ENCODE measurements at regions not wholly inside any gene's neighbourhood (a gene's known extent, or its start where the extent isn't known, plus 50 kb on each side); places are given as distances from the start of the nearest gene placed in this dataset.
"Not testable (repeated sequence)": the region's sequence is repeated elsewhere in the genome, so short reads cannot be mapped to it uniquely, and the experiment has no call there.

DNA sequence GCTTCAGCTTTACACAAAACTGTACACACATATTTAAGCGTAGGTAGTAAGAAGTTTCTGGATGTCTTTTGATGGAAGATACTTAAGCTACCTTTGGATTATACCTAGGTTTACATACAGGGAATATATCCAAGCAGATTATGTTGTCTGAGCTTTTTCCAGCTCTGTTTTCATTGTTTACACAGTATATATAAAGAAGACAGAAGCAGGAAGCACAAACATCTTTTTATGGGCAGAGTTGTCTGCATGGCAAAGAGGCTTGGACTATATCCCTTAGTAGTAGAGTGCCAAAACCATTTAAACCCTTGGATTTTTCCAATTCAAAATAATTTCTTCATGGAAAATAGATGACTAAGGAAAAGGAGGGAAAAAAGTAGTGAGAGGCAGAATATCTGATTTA is 329.4 kb upstream of the AGA start:
- H3K36me3 Mint-ChIP-seq = no peaks in the 10 kb centered on the region
- H3K4me3 Mint-ChIP-seq = no peak overlapping the region
- no peak overlapping the region for H3K27ac Mint-ChIP-seq
- H3K9me3 Mint-ChIP-seq = no peaks in the 10 kb centered on the region
- no peaks in the 10 kb centered on the region for H3K27me3 Mint-ChIP-seq
- no peaks in the 10 kb centered on the region for H3K4me1 Mint-ChIP-seq

- H3K27me3 Mint-ChIP-seq = no peaks in the 10 kb centered on the region
- H3K36me3 Mint-ChIP-seq = no peaks in the 10 kb centered on the region
- H3K4me3 Mint-ChIP-seq = no peak overlapping the region
- H3K27ac Mint-ChIP-seq = no peak overlapping the region
- H3K4me1 Mint-ChIP-seq = no peaks in the 10 kb centered on the region
- no peaks in the 10 kb centered on the region for H3K9me3 Mint-ChIP-seq
These were observed 336.4 kb upstream of the AGA start for GRCh38 chr4:177778623-177779022.

DNA sequence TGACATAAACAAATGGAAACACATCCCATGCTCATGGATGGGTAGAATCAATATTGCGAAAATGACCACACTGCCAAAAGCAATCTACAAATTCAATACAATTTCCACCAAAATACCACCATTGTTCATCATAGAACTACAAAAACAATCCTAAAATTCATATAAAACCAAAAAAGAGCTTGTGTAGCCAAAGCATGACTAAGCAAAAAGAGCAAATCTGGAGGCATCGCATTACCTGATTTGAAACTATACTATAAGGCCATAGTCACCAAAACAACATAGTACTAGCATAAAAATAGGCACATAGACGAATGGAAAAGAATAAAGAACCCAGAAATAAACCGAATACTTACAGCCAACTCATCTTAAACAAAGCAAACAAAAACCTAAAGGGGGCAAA is 342.8 kb upstream of the AGA start:
- Mint-ChIP-seq H3K9me3 (peaks cover 0 to 4% (median 3%) of the 10 kb centered on the region in 3 donors), H3K4me3 (no peak overlapping the region), H3K4me1 (no peaks in the 10 kb centered on the region), H3K36me3 (no peaks in the 10 kb centered on the region), H3K27me3 (no peaks in the 10 kb centered on the region), H3K27ac (no peak overlapping the region)

DNA sequence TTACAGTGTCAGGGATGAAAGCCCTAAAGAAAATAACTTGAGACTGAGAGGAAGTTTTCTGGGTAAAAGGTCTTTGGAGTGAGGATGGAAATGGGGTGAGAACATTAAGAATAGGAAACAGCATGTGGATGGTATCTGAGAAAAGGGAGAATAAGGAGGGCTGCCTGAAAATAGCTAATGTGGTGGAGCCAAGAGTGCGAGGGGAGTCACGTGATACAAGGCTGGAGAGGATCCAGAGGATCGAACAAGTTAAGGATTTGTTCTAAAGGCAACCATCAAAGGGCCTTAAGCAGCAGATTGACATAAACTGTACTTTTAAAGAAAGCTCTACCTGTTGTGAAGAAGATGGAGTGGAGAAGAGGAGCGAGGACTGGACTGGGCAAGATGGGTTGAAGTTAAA is 347.4 kb upstream of the AGA start:
- Mint-ChIP-seq H3K4me1 (no peaks in the 10 kb centered on the region), H3K27me3 (no peaks in the 10 kb centered on the region), H3K36me3 (no peaks in the 10 kb centered on the region), H3K27ac (peak overlapping the region in 1 of 3 donors; percentile 20), H3K9me3 (peaks cover 0 to 17% (median 3%) of the 10 kb centered on the region in 3 donors), H3K4me3 (no peak overlapping the region)

DNA sequence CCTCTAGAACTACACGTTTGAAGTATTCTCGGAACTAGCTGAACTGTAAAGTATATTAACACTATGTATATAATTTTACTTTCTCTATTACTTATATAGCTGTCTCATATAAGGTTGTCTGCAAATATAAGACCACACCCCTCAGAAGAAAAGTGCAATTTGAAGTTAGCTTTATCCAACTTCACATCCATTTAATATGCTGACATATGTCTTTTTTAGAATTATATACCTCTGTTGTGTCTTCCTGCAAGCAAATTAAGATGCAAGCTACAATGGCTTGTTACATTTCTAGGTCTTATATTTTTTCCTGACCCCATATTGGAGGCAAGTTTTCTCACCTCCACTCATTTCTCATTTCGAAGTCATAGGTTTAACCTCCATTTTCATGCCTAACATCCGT is 349.0 kb upstream of the AGA start:
- Mint-ChIP-seq H3K4me3 (no peak overlapping the region), H3K36me3 (no peaks in the 10 kb centered on the region), H3K27ac (no peak overlapping the region), H3K27me3 (no peaks in the 10 kb centered on the region), H3K9me3 (peaks cover 0 to 17% (median 3%) of the 10 kb centered on the region in 3 donors), H3K4me1 (no peaks in the 10 kb centered on the region)

DNA sequence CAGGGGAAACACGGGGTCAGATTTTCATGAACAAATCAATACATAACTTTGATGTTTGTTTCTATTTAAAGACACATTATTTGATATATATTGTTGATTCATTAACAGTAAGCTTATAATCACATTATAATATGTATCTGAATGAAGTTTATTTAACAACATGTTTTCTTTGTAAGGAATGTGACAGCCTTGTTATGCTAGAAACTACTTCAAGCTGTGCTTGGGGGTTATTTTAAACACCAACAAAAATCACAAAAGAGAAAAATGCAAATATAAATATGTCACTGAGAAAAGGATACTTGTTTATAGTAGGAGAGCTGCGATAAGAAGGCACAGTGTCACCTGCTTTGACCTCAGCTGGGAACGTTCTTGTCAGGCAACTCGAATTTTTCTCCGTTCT is 354.6 kb upstream of the AGA start:
- Mint-ChIP-seq H3K4me1 (no peaks in the 10 kb centered on the region), H3K9me3 (peaks cover 0 to 7% (median 3%) of the 10 kb centered on the region in 3 donors), H3K27me3 (no peaks in the 10 kb centered on the region), H3K27ac (no peak overlapping the region), H3K4me3 (no peak overlapping the region), H3K36me3 (no peaks in the 10 kb centered on the region)

DNA sequence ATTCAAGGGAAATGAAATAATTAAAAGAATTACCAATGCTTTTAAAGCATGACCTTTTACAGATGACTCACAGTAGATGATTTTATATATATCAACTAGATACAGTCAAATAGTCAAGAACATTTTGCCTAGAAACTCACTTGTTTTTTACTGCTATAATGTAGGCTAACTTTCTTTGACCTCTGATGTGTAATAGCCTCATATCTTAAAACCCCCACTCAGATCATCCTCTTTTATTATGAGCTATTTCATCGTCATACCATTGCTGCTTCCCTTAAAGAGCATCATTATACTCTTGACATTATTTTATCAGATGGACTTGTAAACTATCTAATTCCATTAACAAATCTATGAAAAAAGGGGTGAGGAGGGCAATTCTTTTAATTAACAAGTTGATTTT is 355.9 kb upstream of the AGA start:
- H3K9me3 Mint-ChIP-seq = peaks cover 0 to 3% (median 0%) of the 10 kb centered on the region in 3 donors
- no peaks in the 10 kb centered on the region for H3K4me1 Mint-ChIP-seq
- no peak overlapping the region for H3K27ac Mint-ChIP-seq
- H3K4me3 Mint-ChIP-seq = no peak overlapping the region
- no peaks in the 10 kb centered on the region for H3K36me3 Mint-ChIP-seq
- H3K27me3 Mint-ChIP-seq = no peaks in the 10 kb centered on the region

GRCh38 chr4:177802162-177802561 is 359.9 kb upstream of the AGA start:
- Mint-ChIP-seq H3K4me1 (no peaks in the 10 kb centered on the region), H3K9me3 (peaks cover 0 to 3% (median 0%) of the 10 kb centered on the region in 3 donors), H3K27me3 (no peaks in the 10 kb centered on the region), H3K4me3 (no peak overlapping the region), H3K36me3 (no peaks in the 10 kb centered on the region), H3K27ac (no peak overlapping the region)

DNA sequence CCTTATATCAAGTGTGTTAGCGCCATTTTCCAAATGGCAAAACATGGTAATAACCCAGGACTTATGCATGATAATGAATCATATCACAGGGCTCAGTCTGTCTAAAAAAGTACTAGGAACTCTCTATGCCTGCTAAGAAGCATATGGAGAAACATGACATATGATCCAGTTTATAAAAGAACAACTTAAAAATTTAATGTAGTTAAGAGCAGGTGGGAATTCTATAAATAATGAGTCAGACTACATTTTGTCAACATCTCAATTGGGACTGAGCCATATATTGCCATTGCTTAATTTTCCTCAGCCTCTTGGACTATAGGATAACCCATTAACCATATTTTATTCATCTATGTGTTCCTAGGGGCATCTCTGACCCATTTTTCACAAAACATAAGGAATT is 360.4 kb upstream of the AGA start:
- no peaks in the 10 kb centered on the region for H3K27me3 Mint-ChIP-seq
- peaks cover 0 to 3% (median 0%) of the 10 kb centered on the region in 3 donors for H3K9me3 Mint-ChIP-seq
- H3K4me1 Mint-ChIP-seq = no peaks in the 10 kb centered on the region
- H3K27ac Mint-ChIP-seq = no peak overlapping the region
- no peaks in the 10 kb centered on the region for H3K36me3 Mint-ChIP-seq
- H3K4me3 Mint-ChIP-seq = no peak overlapping the region

- H3K36me3 Mint-ChIP-seq = no peaks in the 10 kb centered on the region
- peaks cover 0 to 3% (median 0%) of the 10 kb centered on the region in 3 donors for H3K9me3 Mint-ChIP-seq
- no peaks in the 10 kb centered on the region for H3K4me1 Mint-ChIP-seq
- no peaks in the 10 kb centered on the region for H3K27me3 Mint-ChIP-seq
- H3K27ac Mint-ChIP-seq = no peak overlapping the region
- no peak overlapping the region for H3K4me3 Mint-ChIP-seq
These were observed 360.9 kb upstream of the AGA start for GRCh38 chr4:177803151-177803550.

DNA sequence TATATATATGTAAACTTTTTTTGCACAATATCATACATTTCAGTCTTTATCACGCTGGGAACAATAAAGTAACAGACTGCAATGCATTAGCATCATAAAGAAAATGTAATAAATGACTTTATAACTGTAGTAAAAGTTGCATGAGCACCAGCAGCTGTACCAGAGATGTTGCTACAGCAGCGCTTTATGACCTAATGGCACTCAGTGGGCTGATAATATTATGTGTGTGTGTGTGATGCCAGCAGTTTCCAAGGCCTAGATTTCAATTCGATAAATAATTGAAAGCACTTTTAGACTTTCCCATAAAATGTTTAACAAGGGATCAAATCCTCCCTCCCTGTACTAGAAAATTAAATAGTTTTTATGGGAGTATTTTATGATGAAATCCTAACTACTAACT is 367.6 kb upstream of the AGA start:
- H3K27ac Mint-ChIP-seq = no peak overlapping the region
- no peaks in the 10 kb centered on the region for H3K4me1 Mint-ChIP-seq
- no peaks in the 10 kb centered on the region for H3K27me3 Mint-ChIP-seq
- H3K36me3 Mint-ChIP-seq = no peaks in the 10 kb centered on the region
- peaks cover 0 to 4% (median 0%) of the 10 kb centered on the region in 3 donors for H3K9me3 Mint-ChIP-seq
- H3K4me3 Mint-ChIP-seq = no peak overlapping the region

DNA sequence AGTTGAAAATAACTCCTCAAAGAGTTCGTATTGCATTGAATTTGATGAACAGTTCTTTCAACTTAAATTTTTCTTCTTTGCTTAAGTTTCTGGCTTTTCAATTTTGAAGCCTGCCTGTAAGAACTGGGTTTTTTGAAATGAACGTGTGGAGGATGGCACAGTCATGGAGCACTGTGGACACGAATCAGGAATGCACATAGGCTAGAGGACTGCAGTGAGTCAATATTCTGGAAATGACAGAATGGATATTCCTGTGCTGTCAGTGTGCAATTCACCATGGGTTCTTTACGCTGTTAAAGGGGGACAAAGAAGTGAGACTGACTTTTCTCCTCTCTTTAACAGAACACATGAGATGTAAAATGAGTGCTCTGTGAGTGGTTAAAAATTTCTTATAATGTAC is 368.0 kb upstream of the AGA start:
- Mint-ChIP-seq H3K4me1 (no peaks in the 10 kb centered on the region), H3K27ac (no peak overlapping the region)

DNA sequence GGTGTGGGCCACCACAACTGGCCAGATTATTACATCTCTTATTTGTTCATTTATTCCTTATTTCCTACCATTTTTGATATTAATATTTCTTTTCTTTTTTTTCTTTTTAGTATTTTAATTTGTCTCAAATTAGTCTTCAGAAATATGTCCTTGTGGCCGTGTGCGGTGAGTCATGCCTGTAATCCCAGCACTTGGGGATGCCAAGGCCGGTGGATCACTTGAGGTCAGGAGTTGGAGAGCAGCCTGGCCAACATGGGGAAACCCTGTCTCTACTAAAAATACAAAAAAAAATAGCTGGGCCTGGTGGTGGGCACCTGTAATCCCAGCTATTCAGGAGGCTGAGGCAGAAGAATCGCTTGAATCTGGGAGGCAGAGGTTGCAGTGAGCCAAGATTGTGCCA is 376.2 kb upstream of the AGA start:
- not testable (repeated sequence) for H3K4me3 Mint-ChIP-seq, H3K27me3 Mint-ChIP-seq, H3K27ac Mint-ChIP-seq, H3K4me1 Mint-ChIP-seq, H3K9me3 Mint-ChIP-seq, H3K36me3 Mint-ChIP-seq

More for the DNA sequence above, 368.0 kb upstream of the AGA start:
- Mint-ChIP-seq H3K27me3 (no peaks in the 10 kb centered on the region), H3K9me3 (peaks cover 0 to 4% (median 0%) of the 10 kb centered on the region in 3 donors), H3K4me3 (no peak overlapping the region), H3K36me3 (no peaks in the 10 kb centered on the region)

- Mint-ChIP-seq H3K27me3 (no peaks in the 10 kb centered on the region), H3K27ac (no peak overlapping the region), H3K36me3 (no peaks in the 10 kb centered on the region), H3K4me3 (no peak overlapping the region), H3K4me1 (no peaks in the 10 kb centered on the region), H3K9me3 (peaks cover under 1 to 5% (median 3%) of the 10 kb centered on the region in 3 donors)
These were observed 384.7 kb upstream of the AGA start for GRCh38 chr4:177826973-177827372.

GRCh38 chr4:177841258-177841657 is 399.0 kb upstream of the AGA start:
- H3K4me3 Mint-ChIP-seq = no peak overlapping the region
- no peaks in the 10 kb centered on the region for H3K27me3 Mint-ChIP-seq
- H3K36me3 Mint-ChIP-seq = no peaks in the 10 kb centered on the region
- H3K4me1 Mint-ChIP-seq = no peaks in the 10 kb centered on the region
- no peak overlapping the region for H3K27ac Mint-ChIP-seq
- peaks cover 0 to 5% (median 2%) of the 10 kb centered on the region in 3 donors for H3K9me3 Mint-ChIP-seq

GRCh38 chr4:177853229-177853628 is 411.0 kb upstream of the AGA start:
- H3K27me3 Mint-ChIP-seq = no peaks in the 10 kb centered on the region
- H3K9me3 Mint-ChIP-seq = peaks cover 0 to 4% (median 2%) of the 10 kb centered on the region in 3 donors
- no peaks in the 10 kb centered on the region for H3K4me1 Mint-ChIP-seq
- H3K4me3 Mint-ChIP-seq = no peak overlapping the region
- no peaks in the 10 kb centered on the region for H3K36me3 Mint-ChIP-seq
- H3K27ac Mint-ChIP-seq = no peak overlapping the region

All from IgD-negative memory B cell (primary cell).